ENCODE measurements at regions not wholly inside any gene's neighbourhood (a gene's known extent, or its start where the extent isn't known, plus 50 kb on each side); places are given as distances from the start of the nearest gene placed in this dataset.

DNA sequence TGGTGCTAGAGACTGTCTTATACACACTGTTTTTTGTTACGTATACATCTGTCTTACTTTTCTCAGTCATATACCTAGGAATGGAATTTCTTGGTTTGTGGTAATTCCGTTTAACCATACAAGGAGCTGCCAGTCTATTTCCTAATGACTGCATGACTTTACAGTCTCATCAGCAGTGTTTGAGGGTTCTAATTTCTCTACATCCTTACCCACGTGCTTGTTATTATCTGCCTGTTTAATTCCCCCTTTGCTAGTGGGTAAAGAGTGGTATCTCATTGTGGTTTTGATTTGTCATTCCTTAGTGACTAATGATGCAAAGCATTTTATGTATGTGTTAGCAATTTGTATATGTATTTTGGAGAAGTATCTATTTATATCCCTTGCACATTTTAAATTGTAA, 1008.0 kb downstream of the FAM181B start:
- Mint-ChIP-seq H3K27ac (no peak overlapping the region), H3K4me3 (no peak overlapping the region), H3K9me3 (peaks cover 12 to 13% of the 10 kb centered on the region in 2 experiments), H3K4me1 (no peaks in the 10 kb centered on the region), H3K27me3 (ENCODE audit: low read depth) (no peaks in the 10 kb centered on the region), H3K36me3 (ENCODE audit: insufficient read depth in 1 of 3, low read depth in 3 of 3) (peaks cover 2 to 13% (median 5%) of the 10 kb centered on the region in 3 experiments; a peak in 5 of 7 replicates)
- no peak overlapping the region for H3K27ac ChIP-seq (ENCODE audit: insufficient read length, low read depth, low read length)
- no peak overlapping the region for H3K4me2 ChIP-seq (ENCODE audit: insufficient read depth, insufficient read length, low read length)
- peaks cover 2% of the 10 kb centered on the region for H3K9me3 ChIP-seq (ENCODE audit: control insufficient read depth, low read depth, low read length)
- H3K4me1 ChIP-seq (ENCODE audit: insufficient read depth, low read length): no peaks in the 10 kb centered on the region
- no peak overlapping the region for H2BK12ac ChIP-seq (ENCODE audit: insufficient read length, low read depth, low read length)
- H2BK20ac ChIP-seq (ENCODE audit: low read depth, low read length, poor library complexity, severe bottlenecking): no peak overlapping the region
- no peak overlapping the region for H2AK5ac ChIP-seq (ENCODE audit: insufficient read length, low read length)
- no peak overlapping the region for H3T11ph ChIP-seq (ENCODE audit: low read length)
- H4K5ac ChIP-seq (ENCODE audit: insufficient read length, low read depth, low read length): no peak overlapping the region
- no peak overlapping the region for H3K56ac ChIP-seq (ENCODE audit: insufficient read length, low read depth, low read length)
- no peak overlapping the region for H3K4ac ChIP-seq (ENCODE audit: low read depth, low read length)
- TF ChIP-seq, protein P1, sequence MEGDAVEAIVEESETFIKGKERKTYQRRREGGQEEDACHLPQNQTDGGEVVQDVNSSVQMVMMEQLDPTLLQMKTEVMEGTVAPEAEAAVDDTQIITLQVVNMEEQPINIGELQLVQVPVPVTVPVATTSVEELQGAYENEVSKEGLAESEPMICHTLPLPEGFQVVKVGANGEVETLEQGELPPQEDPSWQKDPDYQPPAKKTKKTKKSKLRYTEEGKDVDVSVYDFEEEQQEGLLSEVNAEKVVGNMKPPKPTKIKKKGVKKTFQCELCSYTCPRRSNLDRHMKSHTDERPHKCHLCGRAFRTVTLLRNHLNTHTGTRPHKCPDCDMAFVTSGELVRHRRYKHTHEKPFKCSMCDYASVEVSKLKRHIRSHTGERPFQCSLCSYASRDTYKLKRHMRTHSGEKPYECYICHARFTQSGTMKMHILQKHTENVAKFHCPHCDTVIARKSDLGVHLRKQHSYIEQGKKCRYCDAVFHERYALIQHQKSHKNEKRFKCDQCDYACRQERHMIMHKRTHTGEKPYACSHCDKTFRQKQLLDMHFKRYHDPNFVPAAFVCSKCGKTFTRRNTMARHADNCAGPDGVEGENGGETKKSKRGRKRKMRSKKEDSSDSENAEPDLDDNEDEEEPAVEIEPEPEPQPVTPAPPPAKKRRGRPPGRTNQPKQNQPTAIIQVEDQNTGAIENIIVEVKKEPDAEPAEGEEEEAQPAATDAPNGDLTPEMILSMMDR (conservative IDR thresholded peaks at IDR 0.05): no peak
- H2AFZ ChIP-seq (ENCODE audit: low read length): no peak overlapping the region
- H3K18ac ChIP-seq (ENCODE audit: insufficient read length, low read depth, low read length): no peak overlapping the region
- no peak overlapping the region for H2BK120ac ChIP-seq (ENCODE audit: low read depth, low read length, poor library complexity, severe bottlenecking)
- no peak overlapping the region for H2BK15ac ChIP-seq (ENCODE audit: low read depth, low read length)
- H2BK5ac ChIP-seq (ENCODE audit: insufficient read length, low read length): no peak overlapping the region
- H3K79me2 ChIP-seq (ENCODE audit: insufficient read depth, low read length): no peaks in the 10 kb centered on the region
- no peak overlapping the region for H3K14ac ChIP-seq (ENCODE audit: insufficient read depth, low read length)
- no peaks in the 10 kb centered on the region for H3K23me2 ChIP-seq (ENCODE audit: insufficient read length, low read depth, low read length, poor library complexity, severe bottlenecking)
- H4K8ac ChIP-seq (replicated peaks; ENCODE audit: insufficient read length, low read depth, low read length): no peak overlapping the region
- no peak overlapping the region for H3K9ac ChIP-seq (ENCODE audit: extremely low read depth, insufficient read length, low read length)
- WGBS (ENCODE audit: extremely low coverage, insufficient read length, low lambda C conversion rate): no CpG with 5 or more reads among the region's 3 CpGs
- H4K91ac ChIP-seq (ENCODE audit: insufficient read length, low read depth, low read length): no peak overlapping the region
- DNase-seq: no peak
- H3K27me3 ChIP-seq (ENCODE audit: insufficient read depth, low read length): no peaks in the 10 kb centered on the region
- no peak overlapping the region for H3K23ac ChIP-seq (ENCODE audit: insufficient read length, low read depth, low read length)
- no peaks in the 10 kb centered on the region for H3K79me1 ChIP-seq (ENCODE audit: insufficient read depth, low read depth, low read length, poor library complexity, severe bottlenecking)
- H4K20me1 ChIP-seq (ENCODE audit: control insufficient read depth, insufficient read depth, insufficient read length): no peaks in the 10 kb centered on the region

All from H9 (cell line).